T-helper 1 cell (primary cell): ENCODE measurements at regions not wholly inside any gene's neighbourhood (a gene's known extent, or its start where the extent isn't known, plus 50 kb on each side); places are given as distances from the start of the nearest gene placed in this dataset.
A peak's percentile ranks its signal among the peaks of the same experiment; 100 is the strongest.
"Not testable (repeated sequence)": the region's sequence is repeated elsewhere in the genome, so short reads cannot be mapped to it uniquely, and the experiment has no call there.

Source experiments
- DNase-seq, 5 donors: peaks; one replicate each; pipeline ENCODE4 v3.0.0-alpha.2; 2012 to 2020

- no peak for DNase-seq
Observed at GRCh38 chr14:101250948-101251811, 310.1 kb upstream of the DIO3 start.

GRCh38 chr14:101251812-101252442 is 309.4 kb upstream of the DIO3 start:
- DNase-seq = peak in 1 of 5 donors; percentile 9

- DNase-seq = no peak
Observed at GRCh38 chr14:101252443-101253214, 308.7 kb upstream of the DIO3 start.

- no peak for DNase-seq
Observed at GRCh38 chr14:101253948-101254347, 307.3 kb upstream of the DIO3 start.

GRCh38 chr14:101254805-101255764 is 306.2 kb upstream of the DIO3 start:
- no peak for DNase-seq

- no peak for DNase-seq
Observed at GRCh38 chr14:101255765-101256125, 305.6 kb upstream of the DIO3 start.

- no peak for DNase-seq
Observed at GRCh38 chr14:101256266-101256665, 305.0 kb upstream of the DIO3 start.

GRCh38 chr14:101257551-101257950 is 303.7 kb upstream of the DIO3 start:
- DNase-seq = no peak

GRCh38 chr14:101259748-101260147 is 301.5 kb upstream of the DIO3 start:
- DNase-seq = no peak

GRCh38 chr14:101266441-101266840 is 294.9 kb upstream of the DIO3 start:
- not testable (repeated sequence) for DNase-seq

- DNase-seq = no peak
Observed at GRCh38 chr14:101273091-101273490, 288.2 kb upstream of the DIO3 start.

GRCh38 chr14:101276309-101277091 is 284.8 kb upstream of the DIO3 start:
- no peak for DNase-seq

- DNase-seq = no peak
Observed at GRCh38 chr14:101282418-101282817, 278.9 kb upstream of the DIO3 start.

- no peak for DNase-seq
Observed at GRCh38 chr14:101284711-101285110, 276.6 kb upstream of the DIO3 start.

- no peak for DNase-seq
Observed at GRCh38 chr14:101286271-101287018, 274.9 kb upstream of the DIO3 start.

- DNase-seq = no peak
Observed at GRCh38 chr14:101288436-101289229, 272.7 kb upstream of the DIO3 start.

GRCh38 chr14:101289230-101289690 is 272.0 kb upstream of the DIO3 start:
- DNase-seq = no peak

GRCh38 chr14:101289911-101290310 is 271.4 kb upstream of the DIO3 start:
- no peak for DNase-seq

GRCh38 chr14:101290611-101291010 is 270.7 kb upstream of the DIO3 start:
- no peak for DNase-seq

- DNase-seq = no peak
Observed at GRCh38 chr14:101291390-101291789, 269.9 kb upstream of the DIO3 start.
